ENCODE measurements at regions not wholly inside any gene's neighbourhood (a gene's known extent, or its start where the extent isn't known, plus 50 kb on each side); places are given as distances from the start of the nearest gene placed in this dataset.

GRCh38 chr1:5651964-5652821 is 340.0 kb downstream of the NPHP4 start:
- no peak for DNase-seq

DNA sequence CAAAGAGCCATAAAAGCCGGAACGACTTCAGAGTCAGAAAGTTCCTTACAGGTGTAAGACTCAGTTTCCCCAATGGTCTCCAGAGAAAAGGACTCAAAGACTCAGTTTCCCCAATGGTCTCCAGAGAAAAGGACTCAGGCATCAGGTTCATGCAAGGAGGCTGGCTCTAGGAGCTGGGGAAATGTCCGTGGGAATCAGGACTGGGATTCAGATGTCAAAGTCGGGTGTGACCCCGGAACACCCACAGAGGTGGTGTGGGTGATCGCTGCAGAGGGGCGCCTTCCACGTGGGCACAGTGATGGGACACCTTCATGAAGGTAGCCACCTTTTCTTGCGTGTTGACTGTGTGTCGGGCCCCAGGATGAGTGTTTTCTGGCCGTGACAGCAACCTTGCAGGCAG is 340.8 kb downstream of the NPHP4 start:
- DNase-seq, result no peak

- DNase-seq, result no peak
These were observed 341.2 kb downstream of the NPHP4 start for GRCh38 chr1:5651027-5651410.

DNA sequence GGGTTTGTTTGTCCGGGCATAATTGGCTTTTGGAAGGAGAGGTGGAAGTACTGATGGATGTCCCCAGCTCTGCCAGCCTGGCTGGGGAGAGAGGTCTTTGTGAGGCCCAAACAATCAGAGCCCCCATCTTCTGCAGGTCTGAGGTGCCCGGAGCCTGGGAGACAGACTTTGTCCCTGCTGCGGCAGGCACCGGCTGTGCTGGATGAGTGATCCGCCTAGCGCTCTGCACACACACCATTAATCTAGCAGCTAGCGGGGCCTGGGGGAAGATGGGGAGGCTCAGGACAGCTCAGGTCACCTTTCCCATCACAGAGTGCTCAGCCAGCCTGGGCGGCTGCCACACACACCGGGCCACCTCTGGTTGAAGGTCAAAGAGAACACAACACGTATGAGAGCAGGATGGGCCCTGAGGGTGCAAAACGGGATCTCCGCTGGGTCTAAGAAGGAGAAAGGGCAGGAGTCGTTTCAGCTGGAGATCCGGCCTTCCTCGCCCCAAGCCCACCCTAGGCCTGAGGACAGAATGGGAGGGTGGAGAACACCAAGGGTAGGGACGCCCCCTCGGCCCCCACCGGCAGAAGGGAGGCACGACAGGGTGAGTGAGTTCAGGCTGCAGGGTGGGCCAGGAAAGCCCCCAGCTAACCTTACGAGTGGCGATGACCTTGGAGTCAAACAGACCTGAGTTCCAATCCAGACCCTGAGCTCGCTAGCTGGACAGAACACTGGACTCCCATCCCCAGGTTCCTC is 341.8 kb downstream of the NPHP4 start:
- no peak for DNase-seq

- DNase-seq, result no peak
These were observed 342.4 kb downstream of the NPHP4 start for GRCh38 chr1:5649795-5650194.

- no peak for DNase-seq
These were observed 343.1 kb downstream of the NPHP4 start for GRCh38 chr1:5649166-5649551.

DNA sequence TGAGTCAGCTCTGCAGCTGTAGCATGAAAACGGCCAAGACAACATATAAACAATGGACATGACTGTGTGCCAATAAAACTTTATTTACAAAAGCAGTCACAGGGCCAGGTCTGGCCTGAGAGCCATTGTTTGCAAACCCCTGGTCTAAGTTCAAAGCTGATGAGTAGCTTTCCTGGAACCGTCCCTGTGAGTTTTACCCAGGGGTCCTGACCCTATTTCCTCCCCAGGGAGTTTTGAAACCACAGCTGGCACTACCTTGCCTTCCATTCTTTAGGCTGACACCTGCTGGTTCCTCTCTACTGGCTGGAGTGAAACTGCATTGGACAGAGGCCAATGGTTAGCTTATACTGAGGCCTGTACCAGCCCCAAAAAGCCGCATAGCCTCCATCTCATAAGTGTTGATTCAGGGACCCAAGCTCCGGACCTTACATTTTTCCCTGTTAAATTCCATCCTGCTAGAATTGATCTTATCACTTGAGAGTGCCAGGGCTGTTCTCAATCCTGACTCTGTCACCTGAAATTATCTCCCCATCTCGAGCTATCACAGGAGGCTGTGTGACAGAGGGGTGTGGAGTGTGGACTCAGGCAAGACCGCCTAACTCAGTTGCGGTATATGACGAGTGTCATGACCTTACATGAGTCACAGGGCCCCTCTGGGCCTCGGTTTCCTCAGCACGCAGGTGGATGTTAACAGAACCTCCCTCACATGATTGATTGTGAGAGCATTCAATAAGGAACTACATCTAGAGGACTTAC is 343.6 kb downstream of the NPHP4 start:
- no peak for DNase-seq

DNA sequence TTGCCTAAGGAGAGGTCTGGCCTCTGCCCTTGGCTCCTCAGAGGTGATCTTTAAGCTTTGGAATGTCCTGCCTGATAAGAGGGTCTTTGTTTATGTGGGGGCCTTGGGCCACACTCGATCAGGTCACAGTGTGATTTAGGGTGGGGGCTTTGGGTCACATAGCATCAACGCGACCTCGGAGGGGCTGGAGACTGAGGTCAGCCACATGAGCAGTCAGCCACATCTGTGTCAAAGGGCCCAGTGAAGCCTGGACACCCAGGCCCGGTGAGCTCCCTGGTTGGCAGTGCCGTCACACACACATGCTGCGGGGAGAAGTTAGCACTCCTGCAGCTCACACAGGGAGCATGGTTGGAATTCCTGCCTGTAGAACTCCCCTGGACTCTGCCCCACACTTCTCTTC is 345.0 kb downstream of the NPHP4 start:
- no peak for DNase-seq

- no peak for DNase-seq
These were observed 345.6 kb downstream of the NPHP4 start for GRCh38 chr1:5646486-5647149.

DNA sequence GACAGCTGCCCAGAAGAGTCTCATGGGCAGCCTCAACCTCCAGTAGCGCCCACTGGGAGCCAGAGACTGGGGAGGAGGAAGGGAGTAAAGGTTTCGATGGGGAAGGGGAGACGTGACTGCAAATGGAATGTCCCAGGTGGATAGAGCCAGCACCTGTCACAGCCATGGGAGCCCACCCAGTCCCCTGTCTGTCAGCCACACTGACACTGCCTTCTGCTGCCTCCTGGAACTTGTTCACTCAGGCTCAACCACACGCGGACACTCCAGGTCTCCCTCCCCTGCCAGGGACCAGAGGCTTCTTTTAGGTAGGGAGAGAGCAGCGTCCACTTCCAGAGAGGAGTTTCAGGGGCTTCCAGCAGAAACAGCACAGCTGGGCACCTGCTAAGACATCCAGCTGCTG is 346.3 kb downstream of the NPHP4 start:
- DNase-seq, result no peak

- no peak for DNase-seq
These were observed 347.2 kb downstream of the NPHP4 start for GRCh38 chr1:5645135-5645399.

DNA sequence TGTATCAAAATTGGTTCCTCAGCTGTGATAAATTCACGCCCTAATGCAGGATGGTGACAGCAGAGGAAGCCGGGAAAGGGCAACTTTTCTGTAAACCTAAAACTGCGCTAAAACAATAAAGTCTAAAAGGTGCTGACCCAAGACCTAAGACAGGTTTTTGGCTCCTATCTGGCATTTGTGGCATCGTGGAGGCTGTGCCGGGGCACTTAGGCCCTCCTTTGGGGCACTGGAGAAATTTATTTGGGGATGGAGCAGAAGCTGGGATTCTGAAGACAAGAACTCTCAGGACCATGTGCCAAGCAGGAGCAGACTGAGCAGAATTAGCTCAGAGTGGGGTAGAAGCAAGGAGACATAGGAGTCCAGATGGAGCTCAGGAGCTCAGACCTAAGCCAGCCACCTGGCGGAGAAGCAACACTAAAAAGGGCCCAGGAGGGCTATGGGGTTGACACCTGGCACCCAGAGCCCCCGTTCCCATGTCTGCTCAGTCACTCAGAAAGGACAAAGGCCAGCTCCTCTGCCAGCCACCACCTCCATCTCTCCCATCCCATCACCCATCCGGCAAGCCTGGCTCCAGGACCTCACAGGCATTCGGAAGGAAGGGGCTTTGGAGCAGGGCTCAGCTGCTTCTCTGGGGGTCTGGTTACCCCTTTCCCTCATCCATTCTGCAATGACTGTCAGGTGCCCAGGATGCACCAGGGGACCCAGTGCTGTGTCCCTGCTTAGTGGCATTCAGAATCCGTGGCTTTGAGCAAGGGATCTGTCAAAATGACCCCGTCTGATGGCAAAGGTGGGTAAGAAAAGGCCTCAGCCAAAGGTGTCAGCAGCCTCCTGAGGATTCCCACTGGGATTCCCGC is 347.7 kb downstream of the NPHP4 start:
- no peak for DNase-seq

- DNase-seq, result no peak
These were observed 348.7 kb downstream of the NPHP4 start for GRCh38 chr1:5643360-5644107.

GRCh38 chr1:5640845-5641244 is 351.4 kb downstream of the NPHP4 start:
- DNase-seq, result no peak

DNA sequence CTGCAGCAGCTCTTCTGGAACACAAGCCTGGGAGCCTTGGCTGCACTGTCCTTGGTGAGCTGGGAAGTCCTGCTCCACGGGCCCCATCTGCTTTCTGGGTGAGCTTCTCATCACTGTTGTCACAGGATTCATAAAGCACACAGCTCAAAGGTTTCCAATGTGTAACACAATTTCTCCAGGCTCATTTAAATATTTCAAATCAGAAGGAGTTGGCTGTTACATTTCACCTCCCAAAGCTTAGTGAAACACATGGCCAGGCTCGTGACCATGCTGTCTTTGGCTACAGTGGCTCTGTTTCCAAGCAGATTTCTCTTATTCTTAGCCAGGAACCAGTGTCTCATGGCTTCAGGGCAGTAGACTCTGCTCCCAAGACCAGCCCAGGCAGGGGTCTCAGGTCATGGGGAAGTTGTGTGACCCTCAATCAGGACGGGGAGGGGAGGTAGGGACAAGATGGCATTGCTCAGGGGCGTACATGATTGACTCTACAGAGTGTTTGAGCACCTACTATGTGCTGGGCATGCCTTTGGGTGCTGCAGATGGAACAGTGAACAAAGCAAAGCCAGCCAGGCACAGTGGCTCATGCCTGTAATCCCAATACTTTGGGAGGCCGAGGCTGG is 353.0 kb downstream of the NPHP4 start:
- no peak for DNase-seq

DNA sequence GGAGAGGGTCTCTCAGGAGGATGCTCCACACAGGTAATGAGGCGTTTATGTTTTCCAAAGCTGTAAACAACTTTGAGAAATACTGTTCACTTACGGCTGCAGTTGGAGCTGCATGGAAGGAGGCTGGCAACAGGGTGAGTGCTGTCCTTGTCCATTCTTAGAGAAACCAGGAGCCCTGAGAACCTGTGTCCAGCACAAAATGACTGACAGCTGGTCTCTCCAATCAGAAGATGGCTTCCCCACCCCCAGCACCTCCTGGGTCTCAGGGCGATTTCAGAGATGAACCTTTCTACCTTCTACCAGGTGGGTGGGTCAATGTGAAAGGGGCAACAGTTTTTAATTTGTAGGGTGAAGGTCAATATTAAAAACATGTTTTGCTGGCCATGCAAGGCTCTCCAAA is 353.6 kb downstream of the NPHP4 start:
- no peak for DNase-seq

GRCh38 chr1:5637171-5637570 is 355.1 kb downstream of the NPHP4 start:
- no peak for DNase-seq

DNA sequence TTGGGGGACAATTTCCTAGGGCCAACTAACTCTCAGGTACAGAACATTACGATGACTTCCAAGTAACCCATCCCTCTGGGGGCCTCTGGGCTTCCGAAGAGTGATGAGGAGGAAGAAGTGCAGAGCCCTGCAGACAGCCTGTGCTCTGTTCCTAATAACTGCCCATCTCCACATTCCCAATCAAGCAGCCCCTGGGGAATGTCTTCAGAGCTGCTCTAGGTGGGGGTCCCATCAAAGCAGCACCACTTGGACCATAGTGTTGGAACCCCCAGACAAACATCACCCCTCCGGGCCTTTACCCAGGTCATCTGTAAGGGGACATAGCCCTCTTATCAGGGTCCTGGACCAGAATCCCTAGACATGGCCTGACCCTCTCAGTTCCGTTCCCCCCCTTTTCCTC is 357.3 kb downstream of the NPHP4 start:
- DNase-seq, result no peak

DNA sequence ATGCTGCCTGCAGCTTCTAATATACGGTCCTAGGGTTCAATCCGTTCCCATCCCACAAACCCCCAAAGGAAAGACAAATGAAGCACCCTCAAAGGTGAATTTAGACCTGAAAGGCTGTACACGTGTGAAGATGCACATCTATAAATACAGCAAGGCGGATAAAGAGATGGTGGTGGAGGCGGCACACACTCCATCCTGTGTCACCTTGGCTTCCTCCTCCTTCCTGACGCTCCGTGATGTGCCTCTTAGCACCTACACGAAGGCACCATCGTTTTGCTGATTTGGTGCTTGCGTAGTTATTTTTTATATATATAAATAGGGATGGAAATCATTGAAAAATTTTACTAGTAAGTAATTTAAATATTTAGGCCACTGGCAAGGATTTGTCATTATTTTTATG is 359.4 kb downstream of the NPHP4 start:
- no peak for DNase-seq

DNA sequence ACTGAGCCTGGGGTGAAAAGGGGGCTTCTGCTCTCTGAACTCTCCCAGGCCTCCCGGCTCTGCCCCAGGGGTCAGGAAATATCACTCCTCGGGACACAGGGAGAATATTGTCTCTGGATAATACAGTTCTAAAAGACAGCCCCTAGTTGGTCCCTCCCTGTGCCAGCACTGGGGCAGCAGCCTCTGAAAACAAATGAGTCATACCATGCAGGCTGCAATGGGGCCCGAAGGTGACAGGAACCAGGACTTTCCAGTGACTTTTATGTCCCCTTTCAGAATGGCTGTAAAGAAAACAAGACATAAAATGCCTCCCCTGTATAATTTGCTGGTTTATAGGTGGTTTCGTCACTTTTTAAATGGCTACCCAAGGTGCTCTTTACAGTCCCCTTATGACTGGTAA is 360.0 kb downstream of the NPHP4 start:
- DNase-seq, result no peak

- no peak for DNase-seq
These were observed 363.8 kb downstream of the NPHP4 start for GRCh38 chr1:5628416-5628815.
